ENCODE measurements at regions not wholly inside any gene's neighbourhood (a gene's known extent, or its start where the extent isn't known, plus 50 kb on each side); places are given as distances from the start of the nearest gene placed in this dataset.

GRCh38 chr12:30835216-30835615 is 80.5 kb upstream of the CAPRIN2 start:
- no peak for DNase-seq
- H3K27me3 ChIP-seq: no peaks in the 10 kb centered on the region; the same call in none of the 2 replicates
- no peaks in the 10 kb centered on the region for H3K9me3 ChIP-seq
- no peaks in the 10 kb centered on the region for H3K36me3 ChIP-seq
- TF ChIP-seq CTCF (IDR thresholded peaks at IDR 0.05; ENCODE audit: low read depth, low read length): no peak
- H3K4me1 ChIP-seq: no peaks in the 10 kb centered on the region
- H3K4me3 ChIP-seq (ENCODE audit: low read depth, low read length): no peak overlapping the region

GRCh38 chr12:30830751-30831150 is 76.0 kb upstream of the CAPRIN2 start:
- DNase-seq: no peak
- Histone ChIP-seq H3K4me3 (ENCODE audit: low read depth, low read length) (no peak overlapping the region), H3K9me3 (no peaks in the 10 kb centered on the region), H3K27me3 (peaks cover 8% of the 10 kb centered on the region; the same call in 1 of the 2 replicates), H3K4me1 (no peaks in the 10 kb centered on the region), H3K36me3 (no peaks in the 10 kb centered on the region)
- TF ChIP-seq CTCF (IDR thresholded peaks at IDR 0.05; ENCODE audit: low read depth, low read length): no peak

- Histone ChIP-seq H3K4me1 (no peaks in the 10 kb centered on the region), H3K27me3 (peaks cover 8% of the 10 kb centered on the region; the same call in 1 of the 2 replicates), H3K36me3 (no peaks in the 10 kb centered on the region), H3K4me3 (ENCODE audit: low read depth, low read length) (no peak overlapping the region), H3K9me3 (no peaks in the 10 kb centered on the region)
- no peak for DNase-seq
- no peak for TF ChIP-seq CTCF (IDR thresholded peaks at IDR 0.05; ENCODE audit: low read depth, low read length)
Measured at GRCh38 chr12:30829876-30830275, 75.1 kb upstream of the CAPRIN2 start.

GRCh38 chr12:30828686-30829085 is 73.9 kb upstream of the CAPRIN2 start:
- no peak for TF ChIP-seq CTCF (IDR thresholded peaks at IDR 0.05; ENCODE audit: low read depth, low read length)
- DNase-seq: no peak
- H3K4me3 ChIP-seq (ENCODE audit: low read depth, low read length): no peak overlapping the region
- H3K36me3 ChIP-seq: no peaks in the 10 kb centered on the region
- H3K27me3 ChIP-seq: peaks cover 8% of the 10 kb centered on the region; the same call in 1 of the 2 replicates
- no peaks in the 10 kb centered on the region for H3K9me3 ChIP-seq
- H3K4me1 ChIP-seq: no peaks in the 10 kb centered on the region

- Histone ChIP-seq H3K9me3 (no peaks in the 10 kb centered on the region), H3K4me1 (no peaks in the 10 kb centered on the region), H3K36me3 (no peaks in the 10 kb centered on the region), H3K27me3 (peaks cover 8% of the 10 kb centered on the region; the same call in 1 of the 2 replicates), H3K4me3 (ENCODE audit: low read depth, low read length) (no peak overlapping the region)
- no peak for TF ChIP-seq CTCF (IDR thresholded peaks at IDR 0.05; ENCODE audit: low read depth, low read length)
- no peak for DNase-seq
Measured at GRCh38 chr12:30827101-30828066, 72.6 kb upstream of the CAPRIN2 start.

GRCh38 chr12:30826276-30826675 is 71.5 kb upstream of the CAPRIN2 start:
- no peak for TF ChIP-seq CTCF (IDR thresholded peaks at IDR 0.05; ENCODE audit: low read depth, low read length)
- Histone ChIP-seq H3K4me3 (ENCODE audit: low read depth, low read length) (no peak overlapping the region), H3K9me3 (no peaks in the 10 kb centered on the region), H3K4me1 (no peaks in the 10 kb centered on the region), H3K27me3 (peaks cover 8% of the 10 kb centered on the region; the same call in 1 of the 2 replicates), H3K36me3 (no peaks in the 10 kb centered on the region)
- DNase-seq: no peak
